Neural progenitor cell (in vitro differentiated cells): ENCODE measurements at regions not wholly inside any gene's neighbourhood (a gene's known extent, or its start where the extent isn't known, plus 50 kb on each side); places are given as distances from the start of the nearest gene placed in this dataset.

Experiments
- DNase-seq: peaks from one replicate; pipeline ENCODE4 v3.0.0-alpha.2; 2016; ENCODE audit warnings: low spot score
- H2AFZ ChIP-seq: fragments of 200-600 bp; sonication (generic); replicated peaks from 2 replicates; pipeline ENCODE4 v1.6.1; 2016; ENCODE audit warnings: antibody characterized with exemption
- H3F3A ChIP-seq: fragments of 200-600 bp; sonication (generic); 2 replicates; pipeline ENCODE4 v1.6.1; 2016; ENCODE audit warnings: antibody characterized with exemption, low read depth
- H3K27ac ChIP-seq: fragments of 200-600 bp; sonication (generic); 2 replicates; pipeline ENCODE4 v1.5.1; 2016; ENCODE audit warnings: mild to moderate bottlenecking
- H3K27me3 ChIP-seq: fragments of 200-600 bp; sonication (generic); 2 replicates; pipeline ENCODE4 v1.6.1; 2016; ENCODE audit warnings: mild to moderate bottlenecking, moderate library complexity
- H3K36me3 ChIP-seq: fragments of 200-600 bp; sonication (generic); 2 replicates; pipeline ENCODE4 v1.5.1; 2016
- H3K4me1 ChIP-seq: fragments of 200-600 bp; sonication (generic); 2 replicates; pipeline ENCODE4 v1.6.1; 2016; ENCODE audit warnings: mixed run types
- H3K4me2 ChIP-seq: fragments of 200-600 bp; sonication (generic); 2 replicates; pipeline ENCODE4 v1.6.1; 2016
- H3K4me3 ChIP-seq: fragments of 200-600 bp; sonication (generic); 2 replicates; pipeline ENCODE4 v1.5.1; 2016
- H3K79me2 ChIP-seq: fragments of 200-600 bp; sonication (generic); 2 replicates; pipeline ENCODE4 v1.6.1; 2016; ENCODE audit warnings: low read depth
- H3K9ac ChIP-seq: fragments of 200-600 bp; sonication (generic); 2 replicates; pipeline ENCODE4 v1.6.1; 2016
- H3K9me3 ChIP-seq: fragments of 200-600 bp; sonication (generic); 2 replicates; pipeline ENCODE4 v1.5.1; 2016; ENCODE audit warnings: low read depth
- H4K20me1 ChIP-seq: fragments of 200-600 bp; sonication (generic); 2 replicates; pipeline ENCODE4 v1.6.1; 2016; ENCODE audit warnings: low read depth
- H3K27ac Mint-ChIP-seq: 3 replicates; pipeline ENCODE4 v1.8.0; 2021; ENCODE audit warnings: mixed read lengths
- H3K27me3 Mint-ChIP-seq: 2 replicates; pipeline ENCODE4 v1.8.0; 2022; ENCODE audit warnings: low read depth, mild to moderate bottlenecking, inconsistent platforms, moderate library complexity, mixed read lengths; ENCODE audit not compliant: insufficient read depth
- H3K36me3 Mint-ChIP-seq: 3 replicates; pipeline ENCODE4 v1.8.0; 2021; ENCODE audit warnings: mixed read lengths
- H3K4me1 Mint-ChIP-seq: 3 replicates; pipeline ENCODE4 v1.8.0; 2021; ENCODE audit warnings: mixed read lengths
- H3K4me3 Mint-ChIP-seq: 3 replicates; pipeline ENCODE4 v1.8.0; 2021; ENCODE audit warnings: mild to moderate bottlenecking, moderate library complexity, mixed read lengths
- H3K9me3 Mint-ChIP-seq: 3 replicates; pipeline ENCODE4 v1.8.0; 2020; ENCODE audit warnings: mixed read lengths
- CTCF ChIP-seq: fragments of 200-600 bp; sonication (generic); IDR thresholded peaks from 2 replicates; pipeline ENCODE4 v1.5.1; 2017; ENCODE audit warnings: antibody characterized with exemption, mild to moderate bottlenecking
- EZH2 ChIP-seq: fragments of 200-600 bp; sonication (generic); IDR thresholded peaks from 2 replicates; pipeline ENCODE4 v1.6.1; 2017; ENCODE audit warnings: antibody characterized with exemption, mild to moderate bottlenecking, moderate library complexity
- EZH2phosphoT487 ChIP-seq: fragments of 200-600 bp; sonication (generic); IDR thresholded peaks from 2 replicates; pipeline ENCODE4 v1.6.1; 2017; ENCODE audit warnings: antibody characterized with exemption

DNA sequence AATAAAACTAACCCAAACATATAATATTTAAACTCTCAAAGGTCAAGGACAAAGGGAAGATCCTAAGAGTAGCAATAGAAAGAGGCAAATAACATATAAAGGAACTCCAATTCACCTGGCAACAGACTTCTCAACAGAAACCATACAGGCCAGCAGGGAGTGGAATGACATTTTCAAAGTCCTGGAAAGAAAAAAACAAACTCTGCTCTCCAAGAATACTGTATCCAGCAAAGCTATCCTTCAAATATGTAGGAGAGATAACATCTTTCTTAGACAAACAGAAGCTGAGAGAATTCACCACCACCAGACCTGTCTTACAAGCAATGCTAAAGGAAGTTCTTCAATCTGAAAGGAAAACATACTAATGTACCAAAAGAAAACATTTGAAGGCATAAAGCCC is 51.5 kb upstream of the TMEM158 start:
- no peak overlapping the region for H3K4me3 ChIP-seq
- H3K4me1 ChIP-seq, result no peaks in the 10 kb centered on the region
- H3F3A ChIP-seq, result no peaks in the 10 kb centered on the region
- DNase-seq, result no peak
- Mint-ChIP-seq H3K27me3 (no peaks in the 10 kb centered on the region), H3K36me3 (no peaks in the 10 kb centered on the region), H3K4me1 (no peaks in the 10 kb centered on the region), H3K4me3 (no peak overlapping the region), H3K9me3 (peaks cover 20% of the 10 kb centered on the region), H3K27ac (no peak overlapping the region)
- H3K9ac ChIP-seq, result no peak overlapping the region
- H3K27me3 ChIP-seq, result no peaks in the 10 kb centered on the region
- no peaks in the 10 kb centered on the region for H3K9me3 ChIP-seq
- H2AFZ ChIP-seq, result no peak overlapping the region
- no peak overlapping the region for H3K4me2 ChIP-seq
- no peak overlapping the region for H3K27ac ChIP-seq
- H3K36me3 ChIP-seq, result no peaks in the 10 kb centered on the region
- TF ChIP-seq CTCF (no peak), EZH2 (no peak), EZH2phosphoT487 (no peak)
- no peaks in the 10 kb centered on the region for H3K79me2 ChIP-seq
- no peaks in the 10 kb centered on the region for H4K20me1 ChIP-seq

DNA sequence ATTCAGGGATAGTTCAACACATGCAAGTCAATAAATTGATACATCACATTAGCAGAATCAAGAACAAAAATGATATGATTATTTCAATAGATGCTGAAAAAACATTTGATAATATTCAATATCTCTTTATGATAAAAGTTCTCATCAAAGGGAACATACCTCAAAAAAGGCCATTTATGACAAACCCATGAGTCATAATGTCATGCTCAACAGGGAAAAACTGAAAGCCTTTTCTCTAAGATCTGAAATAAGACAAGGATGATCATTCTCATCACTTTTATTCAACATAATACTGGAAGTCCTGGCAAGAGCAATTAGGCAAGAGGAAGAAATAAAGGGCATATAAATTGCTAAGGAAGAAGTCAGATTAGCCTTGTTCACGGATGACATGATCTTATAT is 54.1 kb upstream of the TMEM158 start:
- no peak for DNase-seq
- Histone ChIP-seq H3K4me1 (no peaks in the 10 kb centered on the region), H3K36me3 (no peaks in the 10 kb centered on the region), H4K20me1 (no peaks in the 10 kb centered on the region), H3K9me3 (no peaks in the 10 kb centered on the region), H3K27ac (no peak overlapping the region), H2AFZ (no peak overlapping the region), H3K4me3 (no peak overlapping the region), H3F3A (no peaks in the 10 kb centered on the region), H3K4me2 (no peak overlapping the region), H3K79me2 (no peaks in the 10 kb centered on the region), H3K27me3 (no peaks in the 10 kb centered on the region), H3K9ac (no peak overlapping the region)
- Mint-ChIP-seq H3K27ac (no peak overlapping the region), H3K36me3 (no peaks in the 10 kb centered on the region), H3K27me3 (no peaks in the 10 kb centered on the region), H3K4me1 (no peaks in the 10 kb centered on the region), H3K9me3 (peaks cover 20% of the 10 kb centered on the region), H3K4me3 (no peak overlapping the region)
- no peak for TF ChIP-seq EZH2phosphoT487
- TF ChIP-seq EZH2, result no peak
- no peak for TF ChIP-seq CTCF

DNA sequence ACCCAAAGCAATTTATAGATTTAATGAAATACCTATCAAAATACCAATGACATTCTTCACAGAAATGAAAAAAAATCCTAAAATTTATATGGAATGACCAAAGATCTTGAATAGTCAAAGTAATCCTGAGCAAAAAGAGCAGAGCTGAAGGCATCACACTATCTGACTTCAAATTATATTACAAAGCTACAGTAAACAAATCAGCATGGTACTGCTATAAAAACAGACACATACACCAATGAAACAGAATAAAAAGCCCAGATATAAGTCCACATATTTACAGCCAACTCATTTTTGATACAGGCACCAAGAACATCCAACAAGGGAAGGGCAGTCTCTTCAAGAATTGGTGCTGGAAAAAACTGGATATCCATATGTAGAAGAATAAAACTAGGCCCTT is 54.9 kb upstream of the TMEM158 start:
- Histone ChIP-seq H3F3A (no peaks in the 10 kb centered on the region), H2AFZ (no peak overlapping the region), H3K27me3 (no peaks in the 10 kb centered on the region), H3K27ac (no peak overlapping the region), H3K79me2 (no peaks in the 10 kb centered on the region), H3K4me2 (no peak overlapping the region), H3K9ac (no peak overlapping the region), H3K4me1 (no peaks in the 10 kb centered on the region), H3K9me3 (no peaks in the 10 kb centered on the region), H3K36me3 (no peaks in the 10 kb centered on the region), H3K4me3 (no peak overlapping the region), H4K20me1 (no peaks in the 10 kb centered on the region)
- no peaks in the 10 kb centered on the region for H3K27me3 Mint-ChIP-seq
- no peaks in the 10 kb centered on the region for H3K36me3 Mint-ChIP-seq
- H3K9me3 Mint-ChIP-seq, result peaks cover 20% of the 10 kb centered on the region
- no peak overlapping the region for H3K27ac Mint-ChIP-seq
- TF ChIP-seq EZH2phosphoT487 (no peak), CTCF (no peak), EZH2 (no peak)
- DNase-seq, result no peak
- H3K4me3 Mint-ChIP-seq, result no peak overlapping the region
- no peaks in the 10 kb centered on the region for H3K4me1 Mint-ChIP-seq

- Histone ChIP-seq H3K9ac (no peak overlapping the region), H2AFZ (no peak overlapping the region), H3F3A (no peaks in the 10 kb centered on the region), H3K4me1 (no peaks in the 10 kb centered on the region), H3K4me2 (no peak overlapping the region), H3K9me3 (no peaks in the 10 kb centered on the region), H3K4me3 (no peak overlapping the region), H3K36me3 (no peaks in the 10 kb centered on the region), H3K27me3 (no peaks in the 10 kb centered on the region), H4K20me1 (no peaks in the 10 kb centered on the region), H3K27ac (no peak overlapping the region), H3K79me2 (no peaks in the 10 kb centered on the region)
- DNase-seq, result no peak
- Mint-ChIP-seq H3K36me3 (no peaks in the 10 kb centered on the region), H3K4me3 (no peak overlapping the region), H3K9me3 (peaks cover 10% of the 10 kb centered on the region), H3K27me3 (no peaks in the 10 kb centered on the region), H3K4me1 (no peaks in the 10 kb centered on the region), H3K27ac (no peak overlapping the region)
- TF ChIP-seq EZH2phosphoT487 (no peak), CTCF (no peak), EZH2 (no peak)
Observed at GRCh38 chr3:45283471-45283870, 57.4 kb upstream of the TMEM158 start.
